ENCODE measurements at regions not wholly inside any gene's neighbourhood (a gene's known extent, or its start where the extent isn't known, plus 50 kb on each side); places are given as distances from the start of the nearest gene placed in this dataset.

GRCh38 chr16:6684076-6684673 lies 648.5 kb upstream of the RBFOX1 start:
- peak in 2 of 3 experiments; percentile 12 to 26 for TF ChIP-seq CTCF (IDR thresholded peaks at IDR 0.05)
- TF ChIP-seq POLR2A (IDR thresholded peaks at IDR 0.05), result no peak
